ENCODE measurements at regions not wholly inside any gene's neighbourhood (a gene's known extent, or its start where the extent isn't known, plus 50 kb on each side); places are given as distances from the start of the nearest gene placed in this dataset.

DNA sequence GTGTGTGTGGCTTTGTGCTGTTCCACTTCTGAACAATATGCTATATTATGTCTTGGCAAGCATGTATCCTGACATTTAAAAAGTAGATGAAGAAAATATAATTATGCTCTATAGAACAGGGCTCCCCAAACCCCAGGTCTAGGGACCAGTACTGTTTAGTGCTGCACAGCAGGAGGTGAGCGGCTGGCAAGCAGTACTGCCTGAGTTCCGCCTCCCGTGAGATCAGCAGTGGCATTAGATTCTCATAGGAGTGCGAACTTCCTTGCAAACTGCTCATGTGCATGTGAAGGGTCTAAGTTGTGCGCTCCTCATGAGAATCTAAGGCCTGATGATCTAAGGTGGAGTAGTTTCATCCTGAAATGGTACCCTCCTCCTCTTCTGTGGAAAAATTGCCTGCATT, 979.1 kb upstream of the CTNND2 start:
- TF ChIP-seq BACH2 (CRISPR knock-in tag; IDR thresholded peaks at IDR 0.05; ENCODE audit: borderline replicate concordance) (no peak), ZC3H10 (CRISPR knock-in tag; IDR thresholded peaks at IDR 0.05) (no peak), ZNF8 (CRISPR knock-in tag; IDR thresholded peaks at IDR 0.05) (no peak), ARNTL (CRISPR knock-in tag; IDR thresholded peaks at IDR 0.05; ENCODE audit: borderline replicate concordance, low read depth) (no peak), SNAI2 (CRISPR knock-in tag; IDR thresholded peaks at IDR 0.05) (no peak), GLIS3 (CRISPR knock-in tag; IDR thresholded peaks at IDR 0.05) (no peak), TCF4 (CRISPR knock-in tag; IDR thresholded peaks at IDR 0.05; ENCODE audit: borderline replicate concordance) (no peak), ZFP30 (CRISPR knock-in tag; IDR thresholded peaks at IDR 0.05) (no peak), PATZ1 (CRISPR knock-in tag; IDR thresholded peaks at IDR 0.05; ENCODE audit: borderline replicate concordance) (no peak)
- TF ChIP-seq, protein P1, sequence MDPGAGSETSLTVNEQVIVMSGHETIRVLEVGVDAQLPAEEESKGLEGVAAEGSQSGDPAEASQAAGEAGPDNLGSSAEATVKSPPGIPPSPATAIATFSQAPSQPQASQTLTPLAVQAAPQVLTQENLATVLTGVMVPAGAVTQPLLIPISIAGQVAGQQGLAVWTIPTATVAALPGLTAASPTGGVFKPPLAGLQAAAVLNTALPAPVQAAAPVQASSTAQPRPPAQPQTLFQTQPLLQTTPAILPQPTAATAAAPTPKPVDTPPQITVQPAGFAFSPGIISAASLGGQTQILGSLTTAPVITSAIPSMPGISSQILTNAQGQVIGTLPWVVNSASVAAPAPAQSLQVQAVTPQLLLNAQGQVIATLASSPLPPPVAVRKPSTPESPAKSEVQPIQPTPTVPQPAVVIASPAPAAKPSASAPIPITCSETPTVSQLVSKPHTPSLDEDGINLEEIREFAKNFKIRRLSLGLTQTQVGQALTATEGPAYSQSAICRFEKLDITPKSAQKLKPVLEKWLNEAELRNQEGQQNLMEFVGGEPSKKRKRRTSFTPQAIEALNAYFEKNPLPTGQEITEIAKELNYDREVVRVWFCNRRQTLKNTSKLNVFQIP (CRISPR knock-in tag; IDR thresholded peaks at IDR 0.05; ENCODE audit: borderline replicate concordance, low read depth), result no peak
- TF ChIP-seq, protein P2, sequence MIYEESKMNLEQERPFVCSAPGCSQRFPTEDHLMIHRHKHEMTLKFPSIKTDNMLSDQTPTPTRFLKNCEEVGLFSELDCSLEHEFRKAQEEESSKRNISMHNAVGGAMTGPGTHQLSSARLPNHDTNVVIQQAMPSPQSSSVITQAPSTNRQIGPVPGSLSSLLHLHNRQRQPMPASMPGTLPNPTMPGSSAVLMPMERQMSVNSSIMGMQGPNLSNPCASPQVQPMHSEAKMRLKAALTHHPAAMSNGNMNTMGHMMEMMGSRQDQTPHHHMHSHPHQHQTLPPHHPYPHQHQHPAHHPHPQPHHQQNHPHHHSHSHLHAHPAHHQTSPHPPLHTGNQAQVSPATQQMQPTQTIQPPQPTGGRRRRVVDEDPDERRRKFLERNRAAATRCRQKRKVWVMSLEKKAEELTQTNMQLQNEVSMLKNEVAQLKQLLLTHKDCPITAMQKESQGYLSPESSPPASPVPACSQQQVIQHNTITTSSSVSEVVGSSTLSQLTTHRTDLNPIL (CRISPR knock-in tag; IDR thresholded peaks at IDR 0.05; ENCODE audit: low read depth), result no peak

All from SK-N-SH treated with all-trans-retinoic acid at 6 μM for 48 hours (cell line).